Choroid plexus epithelial cell (primary cell): ENCODE measurements at regions not wholly inside any gene's neighbourhood (a gene's known extent, or its start where the extent isn't known, plus 50 kb on each side); places are given as distances from the start of the nearest gene placed in this dataset.

Experiments
- DNase-seq: peaks from one replicate; pipeline ENCODE4 v3.0.0-alpha.2; 2010; ENCODE audit warnings: low read depth
- H3K4me3 ChIP-seq: 2 replicates; pipeline ENCODE4 v1.5.1; 2011; ENCODE audit warnings: low read depth, mild to moderate bottlenecking, control low read depth, low read length, moderate library complexity
- CTCF ChIP-seq: conservative IDR thresholded peaks from 2 replicates; pipeline ENCODE4 v1.5.1; 2011; ENCODE audit warnings: low read depth, mild to moderate bottlenecking, control low read depth, inconsistent platforms, low read length, moderate library complexity

- no peak overlapping the region for H3K4me3 ChIP-seq
- DNase-seq: peak; percentile 28
- no peak for TF ChIP-seq CTCF
Measured at GRCh38 chr12:93297032-93297431, 80.7 kb upstream of the NUDT4 start.

DNA sequence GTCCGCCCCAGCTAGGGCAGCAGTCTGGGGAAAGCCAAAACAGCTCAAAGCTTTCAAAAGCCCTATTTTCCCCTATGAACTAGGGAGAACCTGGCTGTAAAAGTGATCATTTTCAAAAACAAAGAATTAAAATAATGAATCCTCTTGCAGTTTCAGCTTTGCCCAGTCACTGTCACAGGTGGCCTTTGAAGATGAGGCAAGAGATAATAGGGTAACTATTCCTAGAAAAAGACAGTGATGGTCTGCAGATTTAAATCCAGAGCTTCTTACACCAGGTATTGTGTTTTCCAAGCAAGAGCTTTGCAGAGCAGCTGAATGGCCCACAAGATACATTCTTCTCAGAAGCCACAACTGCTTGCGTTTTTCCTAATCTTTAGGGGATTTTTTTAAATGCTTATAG, 80.2 kb upstream of the NUDT4 start:
- no peak for DNase-seq
- no peak overlapping the region for H3K4me3 ChIP-seq
- no peak for TF ChIP-seq CTCF

DNA sequence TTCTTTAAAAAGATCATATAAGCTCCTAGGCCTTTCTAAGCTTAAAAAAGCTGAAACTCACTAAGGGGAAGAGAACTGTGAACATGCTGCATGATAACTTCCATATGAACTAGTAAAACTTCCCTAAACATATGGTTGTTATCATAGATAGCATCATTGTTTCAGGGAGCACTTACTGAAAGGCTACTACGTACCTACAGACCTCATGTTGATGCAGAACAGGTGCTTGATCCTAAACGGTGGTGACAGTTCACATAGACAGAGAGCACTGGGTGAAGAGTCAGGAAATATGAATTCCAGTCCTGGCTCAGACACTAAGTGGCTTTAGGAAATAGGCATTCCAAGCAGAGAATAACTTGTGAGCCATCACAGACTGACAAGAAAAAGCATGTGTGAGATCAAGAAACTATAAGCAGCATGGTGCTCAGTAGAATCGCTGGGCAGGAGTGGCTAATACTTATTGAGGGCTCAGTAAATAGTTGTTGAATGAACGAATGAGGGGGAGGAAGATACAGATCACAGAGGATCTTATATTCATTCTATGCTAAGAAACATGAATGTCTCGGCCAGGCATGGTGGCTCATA, 78.4 kb upstream of the NUDT4 start:
- H3K4me3 ChIP-seq: no peak overlapping the region
- DNase-seq: no peak
- no peak for TF ChIP-seq CTCF

GRCh38 chr12:93300611-93301021, 77.1 kb upstream of the NUDT4 start:
- no peak for TF ChIP-seq CTCF
- DNase-seq: no peak
- no peak overlapping the region for H3K4me3 ChIP-seq

DNA sequence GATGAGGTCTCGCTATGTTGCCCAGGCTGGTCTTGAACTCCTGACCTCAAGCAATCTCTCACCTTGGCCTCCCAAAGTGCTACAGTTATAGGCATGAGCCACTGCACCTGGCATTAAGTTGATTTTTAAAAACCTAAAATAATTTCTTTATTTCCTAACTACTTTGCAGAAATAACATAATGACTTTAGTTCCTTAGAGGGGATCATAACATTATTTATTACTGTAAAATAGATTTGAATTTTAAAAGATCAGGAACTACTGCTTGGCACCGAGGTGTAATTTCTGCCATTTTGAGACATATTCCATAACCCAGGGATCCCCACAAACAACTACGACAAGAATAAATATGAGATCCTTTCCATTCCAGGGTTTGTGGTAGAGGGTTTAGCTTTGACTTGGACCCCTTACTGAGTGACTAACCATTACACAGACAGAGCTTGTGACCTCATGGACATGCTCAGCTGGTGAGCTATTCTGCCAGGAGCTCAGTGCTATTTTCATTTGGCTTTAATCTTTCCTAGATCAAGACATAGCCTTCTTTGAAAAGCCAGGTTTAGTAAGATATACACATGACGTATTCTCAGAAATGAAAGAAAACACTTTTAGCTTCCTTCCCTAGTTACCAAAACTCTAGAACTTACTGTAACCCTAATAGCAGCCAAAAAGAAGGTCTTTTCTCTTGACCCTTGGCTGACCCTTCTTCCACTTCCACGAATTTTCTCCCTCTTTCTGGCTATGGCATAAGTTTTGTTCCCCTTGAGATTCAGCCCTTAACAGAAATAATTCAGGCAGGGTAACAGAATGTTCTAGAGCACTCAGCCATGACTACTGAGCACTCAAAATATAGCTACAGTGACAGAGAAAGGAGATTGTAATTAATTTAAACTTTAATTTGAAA, 75.1 kb upstream of the NUDT4 start:
- TF ChIP-seq CTCF: no peak
- no peak overlapping the region for H3K4me3 ChIP-seq
- peak; percentile 94 for DNase-seq

DNA sequence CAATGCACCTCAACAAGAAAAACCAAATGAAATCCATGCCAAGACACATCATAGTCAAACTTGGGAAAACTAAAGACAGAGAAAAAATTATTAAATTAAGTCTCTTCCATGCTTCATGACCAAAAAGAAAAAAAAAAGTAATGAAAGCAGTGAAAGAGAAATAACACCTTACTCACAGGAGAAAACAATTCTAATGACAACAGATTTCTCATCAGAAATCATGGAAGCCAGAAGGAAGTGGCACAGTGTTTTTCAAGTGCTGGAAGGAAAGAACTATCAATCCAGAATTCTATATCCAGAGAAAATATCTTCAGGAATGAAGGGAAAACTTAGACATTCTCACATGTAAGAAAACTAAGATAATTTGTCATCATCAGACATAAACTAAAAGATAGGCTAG, 71.1 kb upstream of the NUDT4 start:
- H3K4me3 ChIP-seq: no peak overlapping the region
- DNase-seq: no peak
- no peak for TF ChIP-seq CTCF
